22Rv1 (cell line): ENCODE measurements at regions not wholly inside any gene's neighbourhood (a gene's known extent, or its start where the extent isn't known, plus 50 kb on each side); places are given as distances from the start of the nearest gene placed in this dataset.

ENCODE experiments used
- H3K27ac ChIP-seq: fragments of 450-650 bp; 2 replicates; pipeline ENCODE4 v1.5.1; 2017
- CTCF ChIP-seq: fragments of 450-650 bp; IDR thresholded peaks from 2 replicates; pipeline ENCODE4 v1.5.1; 2017; ENCODE audit warnings: mild to moderate bottlenecking
- ZFX ChIP-seq: fragments of 450-650 bp; IDR thresholded peaks from 2 replicates; pipeline ENCODE4 v1.6.1; 2017; ENCODE audit warnings: antibody characterized with exemption, borderline replicate concordance

- no peak overlapping the region for H3K27ac ChIP-seq
- no peak for TF ChIP-seq CTCF
- no peak for TF ChIP-seq ZFX
Observed at GRCh38 chr2:138219961-138220360, 255.7 kb downstream of the HNMT start.

GRCh38 chr2:138221358-138221757 lies 257.1 kb downstream of the HNMT start:
- H3K27ac ChIP-seq = no peak overlapping the region
- TF ChIP-seq ZFX (no peak), CTCF (no peak)

- no peak for TF ChIP-seq ZFX
- TF ChIP-seq CTCF = no peak
- H3K27ac ChIP-seq = no peak overlapping the region
Observed at GRCh38 chr2:138223319-138223718, 259.0 kb downstream of the HNMT start.

- TF ChIP-seq CTCF = no peak
- TF ChIP-seq ZFX = no peak
- H3K27ac ChIP-seq = no peak overlapping the region
Observed at GRCh38 chr2:138227195-138227594, 262.9 kb downstream of the HNMT start.

GRCh38 chr2:138228101-138228500 lies 263.8 kb downstream of the HNMT start:
- no peak overlapping the region for H3K27ac ChIP-seq
- no peak for TF ChIP-seq ZFX
- TF ChIP-seq CTCF = no peak

GRCh38 chr2:138234265-138234664 lies 267.3 kb upstream of the SPOPL start:
- no peak for TF ChIP-seq ZFX
- no peak for TF ChIP-seq CTCF
- no peak overlapping the region for H3K27ac ChIP-seq

- TF ChIP-seq ZFX (no peak), CTCF (no peak)
- H3K27ac ChIP-seq = no peak overlapping the region
Observed at GRCh38 chr2:138235041-138235440, 266.5 kb upstream of the SPOPL start.
